RWPE2 (cell line): ENCODE measurements at regions not wholly inside any gene's neighbourhood (a gene's known extent, or its start where the extent isn't known, plus 50 kb on each side); places are given as distances from the start of the nearest gene placed in this dataset.

Experiments used
- ATAC-seq: fragments of 200-7000 bp; cut with Tn5 transposase; 3 replicates; pipeline ENCODE4 v1.9.1; 2021; ENCODE audit warnings: low read depth
- DNase-seq: peaks from one replicate; pipeline ENCODE4 v3.0.0-alpha.2; 2020; ENCODE audit warnings: low spot score
- H3K27ac ChIP-seq: fragments of 450-650 bp; 2 replicates; pipeline ENCODE4 v1.5.1; 2017; ENCODE audit warnings: mild to moderate bottlenecking; ENCODE audit not compliant: poor library complexity, severe bottlenecking
- H3K27me3 ChIP-seq: fragments of 250-450 bp; sonication (Bioruptor Pico); 2 replicates; pipeline ENCODE4 v1.5.1; 2021; ENCODE audit warnings: mild to moderate bottlenecking, moderate library complexity; ENCODE audit not compliant: insufficient read depth, poor library complexity, severe bottlenecking
- H3K36me3 ChIP-seq: fragments of 250-450 bp; sonication (Bioruptor Pico); 2 replicates; pipeline ENCODE4 v1.5.1; 2020; ENCODE audit warnings: low read depth, mild to moderate bottlenecking, moderate library complexity
- H3K4me1 ChIP-seq: fragments of 250-450 bp; sonication (Bioruptor Pico); 2 replicates; pipeline ENCODE4 v1.5.1; 2021; ENCODE audit warnings: mild to moderate bottlenecking, moderate library complexity; ENCODE audit not compliant: insufficient read depth, poor library complexity, severe bottlenecking
- H3K4me3 ChIP-seq: fragments of 250-450 bp; sonication (Bioruptor Pico); 2 replicates; pipeline ENCODE4 v1.5.1; 2021; ENCODE audit warnings: mild to moderate bottlenecking, moderate library complexity; ENCODE audit not compliant: severe bottlenecking
- H3K9me3 ChIP-seq: fragments of 250-450 bp; sonication (Bioruptor Pico); 2 replicates; pipeline ENCODE4 v1.5.1; 2021; ENCODE audit warnings: mild to moderate bottlenecking, moderate library complexity; ENCODE audit not compliant: severe bottlenecking
- TF ChIP-seq, protein P1 (sequence below): fragments of 450-650 bp; IDR thresholded peaks from one replicate; pipeline ENCODE4 v1.5.1; 2017; ENCODE audit warnings: mild to moderate bottlenecking, moderate library complexity; ENCODE audit not compliant: poor library complexity, severe bottlenecking

- no peaks in the 10 kb centered on the region for H3K9me3 ChIP-seq
- no peak overlapping the region for H3K4me3 ChIP-seq
- no peak overlapping the region for H3K27ac ChIP-seq
- TF ChIP-seq, protein P1, sequence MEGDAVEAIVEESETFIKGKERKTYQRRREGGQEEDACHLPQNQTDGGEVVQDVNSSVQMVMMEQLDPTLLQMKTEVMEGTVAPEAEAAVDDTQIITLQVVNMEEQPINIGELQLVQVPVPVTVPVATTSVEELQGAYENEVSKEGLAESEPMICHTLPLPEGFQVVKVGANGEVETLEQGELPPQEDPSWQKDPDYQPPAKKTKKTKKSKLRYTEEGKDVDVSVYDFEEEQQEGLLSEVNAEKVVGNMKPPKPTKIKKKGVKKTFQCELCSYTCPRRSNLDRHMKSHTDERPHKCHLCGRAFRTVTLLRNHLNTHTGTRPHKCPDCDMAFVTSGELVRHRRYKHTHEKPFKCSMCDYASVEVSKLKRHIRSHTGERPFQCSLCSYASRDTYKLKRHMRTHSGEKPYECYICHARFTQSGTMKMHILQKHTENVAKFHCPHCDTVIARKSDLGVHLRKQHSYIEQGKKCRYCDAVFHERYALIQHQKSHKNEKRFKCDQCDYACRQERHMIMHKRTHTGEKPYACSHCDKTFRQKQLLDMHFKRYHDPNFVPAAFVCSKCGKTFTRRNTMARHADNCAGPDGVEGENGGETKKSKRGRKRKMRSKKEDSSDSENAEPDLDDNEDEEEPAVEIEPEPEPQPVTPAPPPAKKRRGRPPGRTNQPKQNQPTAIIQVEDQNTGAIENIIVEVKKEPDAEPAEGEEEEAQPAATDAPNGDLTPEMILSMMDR, result no peak
- ATAC-seq (no peak), DNase-seq (no peak)
- no peaks in the 10 kb centered on the region for H3K4me1 ChIP-seq
- H3K27me3 ChIP-seq, result peaks cover 7% of the 10 kb centered on the region
- H3K36me3 ChIP-seq, result no peaks in the 10 kb centered on the region
These were observed 348.7 kb upstream of the SEMA6A start for GRCh38 chr5:116923344-116923743.

DNA sequence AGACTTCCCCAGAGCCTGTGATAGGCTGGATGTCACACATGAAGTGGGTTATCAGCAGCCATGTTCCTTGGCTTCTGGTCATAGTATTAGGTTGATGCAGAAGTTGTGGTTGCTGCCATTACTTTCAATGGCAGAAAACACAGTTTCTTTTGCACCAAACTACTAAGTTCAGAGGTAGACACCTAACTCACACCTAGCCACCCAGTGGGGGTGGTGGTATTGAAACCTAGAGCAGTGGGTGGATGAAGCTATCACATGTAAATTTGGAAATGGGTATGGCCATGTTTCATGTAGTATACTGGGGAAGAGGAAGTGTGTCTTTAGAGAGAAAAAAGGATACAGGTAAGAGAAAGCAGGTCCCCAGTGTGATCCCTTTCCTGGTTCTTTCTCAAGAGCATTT is 347.9 kb upstream of the SEMA6A start:
- no peaks in the 10 kb centered on the region for H3K4me1 ChIP-seq
- ATAC-seq (no peak), DNase-seq (no peak)
- no peak overlapping the region for H3K4me3 ChIP-seq
- no peak overlapping the region for H3K27ac ChIP-seq
- TF ChIP-seq, protein P1, result no peak
- H3K36me3 ChIP-seq, result no peaks in the 10 kb centered on the region
- H3K27me3 ChIP-seq, result peaks cover 7% of the 10 kb centered on the region
- no peaks in the 10 kb centered on the region for H3K9me3 ChIP-seq

DNA sequence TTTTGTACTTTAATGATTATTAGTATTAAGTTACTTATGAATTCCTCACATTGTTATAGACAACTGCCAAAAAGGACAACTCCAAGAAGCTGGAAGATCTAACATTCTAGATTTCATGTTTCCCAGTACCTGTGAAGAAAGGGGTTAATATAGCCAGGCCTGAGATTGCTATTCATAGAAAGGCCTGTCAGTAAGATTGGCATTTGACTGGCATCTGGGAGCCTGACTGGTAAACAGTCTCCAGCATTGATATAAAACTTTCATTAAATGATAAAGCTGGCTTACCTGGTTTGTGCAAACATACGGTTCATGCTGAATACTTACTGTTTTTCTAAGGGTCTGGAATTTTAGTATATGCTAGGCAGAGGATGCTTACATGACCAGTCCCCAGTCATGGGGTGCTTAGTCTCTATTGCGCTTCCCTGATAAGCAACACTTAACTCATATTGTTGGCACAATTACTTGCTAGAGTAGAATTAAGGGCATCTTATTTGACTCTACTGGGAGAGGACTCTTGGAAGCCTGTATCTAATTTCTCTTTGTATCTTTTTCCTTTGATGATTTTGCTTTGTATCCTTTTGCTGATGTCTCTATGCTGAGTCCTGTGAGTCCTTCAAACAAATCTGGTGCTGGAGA is 340.4 kb upstream of the SEMA6A start:
- Histone ChIP-seq H3K27me3 (no peaks in the 10 kb centered on the region), H3K27ac (no peak overlapping the region), H3K4me3 (no peak overlapping the region), H3K36me3 (no peaks in the 10 kb centered on the region), H3K4me1 (no peaks in the 10 kb centered on the region), H3K9me3 (no peaks in the 10 kb centered on the region)
- ATAC-seq, result no peak
- DNase-seq, result no peak
- TF ChIP-seq, protein P1, result no peak

DNA sequence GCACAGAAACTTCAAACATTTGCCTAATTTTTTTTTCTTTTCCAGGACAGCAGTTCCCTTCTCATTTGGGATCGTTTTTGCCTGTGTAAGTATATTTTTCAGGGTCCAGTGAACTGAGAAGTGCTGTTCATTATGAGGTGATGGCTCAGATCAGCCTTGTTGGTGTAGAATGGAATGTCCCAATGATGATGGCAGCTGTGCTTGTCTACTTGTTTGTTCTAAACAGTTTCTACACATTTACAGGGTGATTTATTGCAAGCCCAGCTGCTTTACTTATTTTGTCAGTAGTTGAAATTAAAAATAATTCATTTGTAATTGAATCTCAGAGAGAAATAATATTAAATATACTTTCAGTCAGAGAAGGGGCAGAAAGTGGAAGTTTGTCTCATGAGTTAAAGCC is 337.6 kb upstream of the SEMA6A start:
- H3K36me3 ChIP-seq, result no peaks in the 10 kb centered on the region

GRCh38 chr5:116911074-116911473 is 336.5 kb upstream of the SEMA6A start:
- H3K36me3 ChIP-seq, result no peaks in the 10 kb centered on the region

More for the DNA sequence above, 337.6 kb upstream of the SEMA6A start:
- no peak for ATAC-seq
- TF ChIP-seq, protein P1, result no peak
- Histone ChIP-seq H3K4me1 (no peaks in the 10 kb centered on the region), H3K27me3 (no peaks in the 10 kb centered on the region), H3K9me3 (no peaks in the 10 kb centered on the region), H3K4me3 (no peak overlapping the region), H3K27ac (no peak overlapping the region)
- no peak for DNase-seq

More at GRCh38 chr5:116911074-116911473, 336.5 kb upstream of the SEMA6A start:
- DNase-seq, result no peak
- TF ChIP-seq, protein P1, result no peak
- no peaks in the 10 kb centered on the region for H3K27me3 ChIP-seq
- no peak overlapping the region for H3K4me3 ChIP-seq
- ATAC-seq, result no peak
- no peaks in the 10 kb centered on the region for H3K9me3 ChIP-seq
- H3K4me1 ChIP-seq, result no peaks in the 10 kb centered on the region
- no peak overlapping the region for H3K27ac ChIP-seq
